GM23338 (cell line): ENCODE measurements at regions not wholly inside any gene's neighbourhood (a gene's known extent, or its start where the extent isn't known, plus 50 kb on each side); places are given as distances from the start of the nearest gene placed in this dataset.

Experiments used
- ATAC-seq: fragments of 200-7000 bp; cut with Tn5 transposase; 3 replicates; pipeline ENCODE4 v1.9.1; 2020
- DNase-seq: peaks from one replicate; pipeline ENCODE4 v3.0.0-alpha.2; 2015; ENCODE audit warnings: low spot score
- H2AFZ ChIP-seq: fragments of 200-600 bp; sonication (generic); 2 replicates; pipeline ENCODE4 v1.8.0; 2016; ENCODE audit warnings: antibody characterized with exemption, mild to moderate bottlenecking, moderate library complexity
- H3F3A ChIP-seq: fragments of 200-600 bp; sonication (generic); replicated peaks from 2 replicates; pipeline ENCODE4 v1.8.0; 2017; ENCODE audit warnings: antibody characterized with exemption, mixed run types, low read depth
- H3K27ac ChIP-seq: fragments of 200-600 bp; sonication (generic); 2 replicates; pipeline ENCODE4 v1.6.1; 2016; ENCODE audit warnings: low read depth
- H3K27me3 ChIP-seq: fragments of 200-600 bp; sonication (generic); 2 replicates; pipeline ENCODE4 v1.8.0; 2016; ENCODE audit warnings: mild to moderate bottlenecking, mixed run types, moderate library complexity; ENCODE audit not compliant: insufficient read depth
- H3K36me3 ChIP-seq: fragments of 200-600 bp; sonication (generic); 2 replicates; pipeline ENCODE4 v1.8.0; 2016; ENCODE audit warnings: mild to moderate bottlenecking; ENCODE audit not compliant: insufficient read depth
- H3K4me1 ChIP-seq: fragments of 200-600 bp; sonication (generic); 2 replicates; pipeline ENCODE4 v1.8.0; 2016; ENCODE audit warnings: mild to moderate bottlenecking, moderate library complexity; ENCODE audit not compliant: insufficient read depth
- H3K4me2 ChIP-seq: fragments of 200-600 bp; sonication (generic); 2 replicates; pipeline ENCODE4 v1.7.1; 2017; ENCODE audit warnings: mixed run types
- H3K4me3 ChIP-seq: fragments of 200-600 bp; sonication (generic); 2 replicates; pipeline ENCODE4 v1.6.1; 2016; ENCODE audit warnings: mixed run types
- H3K79me2 ChIP-seq: fragments of 200-600 bp; sonication (generic); replicated peaks from 2 replicates; pipeline ENCODE4 v1.8.0; 2017; ENCODE audit warnings: mild to moderate bottlenecking; ENCODE audit not compliant: insufficient read depth
- H3K9me2 ChIP-seq: fragments of 200-600 bp; sonication (generic); 2 replicates; pipeline ENCODE4 v1.8.0; 2017; ENCODE audit not compliant: insufficient read depth
- H4K20me1 ChIP-seq: fragments of 200-600 bp; sonication (generic); replicated peaks from 2 replicates; pipeline ENCODE4 v1.8.0; 2017; ENCODE audit warnings: mild to moderate bottlenecking; ENCODE audit not compliant: insufficient read depth
- H3K27ac Mint-ChIP-seq: 2 replicates; pipeline ENCODE4 v1.8.0; 2020; ENCODE audit warnings: inconsistent platforms, mild to moderate bottlenecking, moderate library complexity, mixed read lengths
- H3K27me3 Mint-ChIP-seq: 3 replicates; pipeline ENCODE4 v1.8.0; 2022; ENCODE audit warnings: low read depth, mild to moderate bottlenecking, moderate library complexity, mixed read lengths, inconsistent platforms; ENCODE audit not compliant: insufficient read depth, poor library complexity
- H3K36me3 Mint-ChIP-seq: 3 replicates; pipeline ENCODE4 v1.8.0; 2021; ENCODE audit warnings: low read depth, mild to moderate bottlenecking, inconsistent platforms, moderate library complexity, mixed read lengths
- H3K4me1 Mint-ChIP-seq: 3 replicates; pipeline ENCODE4 v1.8.0; 2020; ENCODE audit warnings: mild to moderate bottlenecking, inconsistent platforms, mixed read lengths
- H3K4me3 Mint-ChIP-seq: 3 replicates; pipeline ENCODE4 v1.8.0; 2021; ENCODE audit warnings: moderate library complexity, mild to moderate bottlenecking, inconsistent platforms, mixed read lengths
- H3K9me3 Mint-ChIP-seq: 3 replicates; pipeline ENCODE4 v1.8.0; 2020; ENCODE audit warnings: moderate library complexity, mild to moderate bottlenecking, inconsistent platforms, mixed read lengths
- CREB1 ChIP-seq: fragments of 250-450 bp; sonication (Bioruptor Pico); IDR thresholded peaks from 2 replicates; pipeline ENCODE4 v1.5.0; 2020; ENCODE audit warnings: low read depth, mild to moderate bottlenecking, moderate library complexity
- CTCF ChIP-seq, 2 experiments: fragments of 200-600 bp in 1 of 2; sonication (generic) in 1 of 2; conservative IDR thresholded peaks; 2 replicates each; pipeline versions ENCODE4 v1.5.1 to v1.6.1; 2016 to 2017; ENCODE audit warnings: antibody characterized with exemption in 2 of 2, low read depth in 2 of 2, mild to moderate bottlenecking in 2 of 2, moderate library complexity in 1 of 2
- NANOG ChIP-seq: IDR thresholded peaks from 2 replicates; pipeline ENCODE4 v1.6.1; 2016; ENCODE audit warnings: antibody characterized with exemption, borderline replicate concordance
- REST ChIP-seq: IDR thresholded peaks from one replicate; pipeline ENCODE4 v1.6.1; 2018; ENCODE audit warnings: antibody characterized with exemption; ENCODE audit not compliant: unreplicated experiment

GRCh38 chr1:229984310-229984991, 82.6 kb upstream of the GALNT2 start:
- TF ChIP-seq CREB1 (CRISPR knock-in tag) (no peak), CTCF (conservative IDR thresholded peaks at IDR 0.05; ENCODE audit: low read depth in 2 of 2) (peak in 1 of 2 experiments; percentile 20; a peak in 1 of 4 replicates), REST (no peak)
- H3K36me3 ChIP-seq, result no peaks in the 10 kb centered on the region
- no peaks in the 10 kb centered on the region for H3F3A ChIP-seq
- H4K20me1 ChIP-seq, result no peaks in the 10 kb centered on the region
- no peaks in the 10 kb centered on the region for H3K36me3 Mint-ChIP-seq
- no peaks in the 10 kb centered on the region for H3K9me2 ChIP-seq
- H3K9me3 Mint-ChIP-seq, result no peaks in the 10 kb centered on the region
- DNase-seq (no peak), ATAC-seq (no peak)
- H3K4me3 ChIP-seq, result no peak overlapping the region
- no peak overlapping the region for H3K27ac ChIP-seq
- H3K4me2 ChIP-seq, result no peak overlapping the region
- no peaks in the 10 kb centered on the region for H3K27me3 ChIP-seq
- no peaks in the 10 kb centered on the region for H3K79me2 ChIP-seq
- H3K27ac Mint-ChIP-seq, result no peak overlapping the region
- no peaks in the 10 kb centered on the region for H3K4me1 ChIP-seq
- peaks cover 5% of the 10 kb centered on the region for H3K27me3 Mint-ChIP-seq
- H3K4me1 Mint-ChIP-seq, result no peaks in the 10 kb centered on the region
- no peak overlapping the region for H3K4me3 Mint-ChIP-seq
- no peak overlapping the region for H2AFZ ChIP-seq

GRCh38 chr1:229984992-229985612, 81.9 kb upstream of the GALNT2 start:
- H3K27ac ChIP-seq, result no peak overlapping the region
- no peaks in the 10 kb centered on the region for H3K4me1 ChIP-seq
- no peak overlapping the region for H3K27ac Mint-ChIP-seq
- no peaks in the 10 kb centered on the region for H3K9me2 ChIP-seq
- TF ChIP-seq REST (no peak), CREB1 (CRISPR knock-in tag) (no peak), NANOG (no peak), CTCF (conservative IDR thresholded peaks at IDR 0.05; ENCODE audit: low read depth in 2 of 2) (no peak)
- H3K4me2 ChIP-seq, result no peak overlapping the region
- no peaks in the 10 kb centered on the region for H3K36me3 Mint-ChIP-seq
- H3K27me3 ChIP-seq, result no peaks in the 10 kb centered on the region
- no peaks in the 10 kb centered on the region for H4K20me1 ChIP-seq
- no peaks in the 10 kb centered on the region for H3F3A ChIP-seq
- H3K27me3 Mint-ChIP-seq, result peaks cover 5% of the 10 kb centered on the region
- no peaks in the 10 kb centered on the region for H3K4me1 Mint-ChIP-seq
- H3K4me3 ChIP-seq, result no peak overlapping the region
- H2AFZ ChIP-seq, result no peak overlapping the region
- no peaks in the 10 kb centered on the region for H3K36me3 ChIP-seq
- no peaks in the 10 kb centered on the region for H3K79me2 ChIP-seq
- no peak for DNase-seq
- H3K9me3 Mint-ChIP-seq, result no peaks in the 10 kb centered on the region
- H3K4me3 Mint-ChIP-seq, result no peak overlapping the region
- no peak for ATAC-seq
